Endothelial cell of umbilical vein (primary cell): ENCODE measurements at regions not wholly inside any gene's neighbourhood (a gene's known extent, or its start where the extent isn't known, plus 50 kb on each side); places are given as distances from the start of the nearest gene placed in this dataset.

Experiments
- BruUV-seq: library from RNA; stranded (reverse); fragments of 400-500 nt; replicated peaks from 2 replicates; lab custom pipeline; 2021; lab: Mats Ljungman, UMichigan
- CTCF ChIA-PET: fragments of 300-600, 350-600 bp; sonication (Branson Sonifier 250); formaldehyde crosslinking; loops from one replicate; lab custom pipeline; 2021; ENCODE audit warnings: antibody characterized with exemption, inconsistent platforms; lab: Charles Lee
- POLR2A ChIA-PET: fragments of 300-600, 350-600 bp; sonication (Branson Sonifier 250); formaldehyde crosslinking; loops from one replicate; lab custom pipeline; 2021; ENCODE audit warnings: antibody characterized with exemption, inconsistent platforms; lab: Charles Lee
- DNase-seq: peaks from one replicate; pipeline ENCODE4 v3.0.0-alpha.2; 2011; ENCODE audit warnings: low read depth, low spot score
- FAIRE-seq: peaks from 2 replicates; lab custom pipeline; 2011; peaks lifted over from hg19 to GRCh38; lab: Jason Lieb, UNC
- H2AFZ ChIP-seq: 2 replicates; pipeline ENCODE4 v1.6.0; 2012; ENCODE audit warnings: low read depth, low read length, control low read depth, inconsistent platforms
- H3K27ac ChIP-seq: 2 replicates; pipeline ENCODE4 v1.5.1; 2011; ENCODE audit warnings: low read depth, mild to moderate bottlenecking, control low read depth, low read length, moderate library complexity; ENCODE audit not compliant: insufficient read depth
- H3K27me3 ChIP-seq, 2 experiments: 2 replicates each; pipeline versions ENCODE4 v1.6.0 to v1.6.1; 2011; ENCODE audit warnings: low read length in 2 of 2, mixed read lengths in 1 of 2; ENCODE audit not compliant: control insufficient read depth in 2 of 2, insufficient read depth in 2 of 2
- H3K36me3 ChIP-seq, 2 experiments: 2 replicates in 1 of 2; 3 replicates in 1 of 2; pipeline ENCODE4 v1.5.1; 2011; ENCODE audit warnings: low read length in 2 of 2, mild to moderate bottlenecking in 1 of 2, moderate library complexity in 1 of 2; ENCODE audit not compliant: control insufficient read depth in 2 of 2, insufficient read depth in 2 of 2; ENCODE audit errors: extremely low read depth in 1 of 2
- H3K4me1 ChIP-seq: 3 replicates; pipeline ENCODE4 v1.5.1; 2011; ENCODE audit warnings: mild to moderate bottlenecking, low read length; ENCODE audit not compliant: control insufficient read depth, insufficient read depth; ENCODE audit errors: extremely low read depth
- H3K4me2 ChIP-seq: 2 replicates; pipeline ENCODE4 v1.6.1; 2011; ENCODE audit warnings: low read length, control low read depth, mixed read lengths; ENCODE audit not compliant: insufficient read depth
- H3K4me3 ChIP-seq, 3 experiments: fragments of 200-600 bp in 1 of 3; sonication (generic), shearing (Covaris generic) in 1 of 3; replicated peaks in 1 of 3; 2 replicates each; pipeline ENCODE4 v1.5.1; 2011 to 2016; ENCODE audit warnings: control low read depth in 3 of 3, low read length in 3 of 3, mild to moderate bottlenecking in 2 of 3, inconsistent platforms in 1 of 3, low read depth in 1 of 3, moderate library complexity in 1 of 3; ENCODE audit not compliant: insufficient read depth in 1 of 3
- H3K79me2 ChIP-seq: 2 replicates; pipeline ENCODE4 v1.6.0; 2012; ENCODE audit warnings: low read length, inconsistent platforms; ENCODE audit not compliant: control insufficient read depth, insufficient read depth
- H3K9ac ChIP-seq: replicated peaks from 2 replicates; pipeline ENCODE3; 2011; ENCODE audit warnings: low read length, control low read depth; ENCODE audit not compliant: insufficient read depth; ENCODE audit errors: extremely low read depth
- H3K9me1 ChIP-seq: replicated peaks from 3 replicates; pipeline ENCODE4 v1.6.0; 2011; ENCODE audit warnings: mild to moderate bottlenecking, low read length; ENCODE audit not compliant: control insufficient read depth, insufficient read depth; ENCODE audit errors: extremely low read depth
- H3K9me3 ChIP-seq: replicated peaks from 2 replicates; pipeline ENCODE4 v1.5.1; 2012; ENCODE audit warnings: low read length, inconsistent platforms; ENCODE audit not compliant: control insufficient read depth, insufficient read depth
- H4K20me1 ChIP-seq: replicated peaks from 2 replicates; pipeline ENCODE3; 2011; ENCODE audit warnings: mild to moderate bottlenecking, low read length; ENCODE audit not compliant: control insufficient read depth, insufficient read depth; ENCODE audit errors: extremely low read depth
- EZH2 ChIP-seq: IDR thresholded peaks from 2 replicates; pipeline ENCODE4 v1.6.1; 2012; ENCODE audit warnings: borderline replicate concordance, low read depth, mild to moderate bottlenecking, moderate library complexity, low read length, inconsistent platforms; ENCODE audit not compliant: severe bottlenecking
- FOS ChIP-seq: IDR thresholded peaks from 2 replicates; pipeline ENCODE4 v1.6.1; 2011; ENCODE audit warnings: mild to moderate bottlenecking, low read length, moderate library complexity, borderline replicate concordance; ENCODE audit not compliant: insufficient read depth
- GATA2 ChIP-seq: IDR thresholded peaks from 2 replicates; pipeline ENCODE4 v1.7.0; 2011; ENCODE audit warnings: low read depth, mild to moderate bottlenecking, moderate library complexity, mixed read lengths, low read length; ENCODE audit not compliant: insufficient read length, insufficient read depth
- MYC ChIP-seq: IDR thresholded peaks from one replicate; pipeline ENCODE4 v1.6.1; 2011; ENCODE audit warnings: mild to moderate bottlenecking, low read depth, low read length
- POLR2A ChIP-seq: IDR thresholded peaks from 2 replicates; pipeline ENCODE4 v1.6.1; 2012; ENCODE audit warnings: low read depth, mild to moderate bottlenecking, control low read depth, low read length
- POLR2AphosphoS5 ChIP-seq: IDR thresholded peaks from 2 replicates; pipeline ENCODE4 v1.6.1; 2012; ENCODE audit warnings: low read depth, mild to moderate bottlenecking, control low read depth, low read length, moderate library complexity; ENCODE audit not compliant: insufficient read depth
- dilution Hi-C: fragments of 300-500 bp; cut with MboI; formaldehyde crosslinking; loops from one replicate; pipeline ENCODE4 v1.15.0; 2019; ENCODE audit warnings: low sequenced_read_pairs; ENCODE audit not compliant: extremely low pct_ligation_motif_present
- intact Hi-C: fragments of 100-400 bp; cut with micrococcal nuclease; formaldehyde crosslinking; loops from one replicate; pipeline ENCODE4 v1.10.0; 2022
- TF ChIP-seq, protein P1 (sequence below), 2 donors: IDR thresholded peaks; 1 replicate in 1 of 2; 2 replicates in 1 of 2; pipeline ENCODE4 v1.5.1; 2011; ENCODE audit warnings: low read length in 2 of 2, mild to moderate bottlenecking in 2 of 2, moderate library complexity in 2 of 2, control low read depth in 1 of 2, inconsistent platforms in 1 of 2, low read depth in 1 of 2; ENCODE audit not compliant: insufficient read depth in 1 of 2; ENCODE audit errors: extremely low read depth in 1 of 2
- TF ChIP-seq, protein P2 (sequence below): IDR thresholded peaks from 2 replicates; pipeline ENCODE4 v1.6.1; 2011; ENCODE audit not compliant: insufficient read depth, insufficient read length

DNA sequence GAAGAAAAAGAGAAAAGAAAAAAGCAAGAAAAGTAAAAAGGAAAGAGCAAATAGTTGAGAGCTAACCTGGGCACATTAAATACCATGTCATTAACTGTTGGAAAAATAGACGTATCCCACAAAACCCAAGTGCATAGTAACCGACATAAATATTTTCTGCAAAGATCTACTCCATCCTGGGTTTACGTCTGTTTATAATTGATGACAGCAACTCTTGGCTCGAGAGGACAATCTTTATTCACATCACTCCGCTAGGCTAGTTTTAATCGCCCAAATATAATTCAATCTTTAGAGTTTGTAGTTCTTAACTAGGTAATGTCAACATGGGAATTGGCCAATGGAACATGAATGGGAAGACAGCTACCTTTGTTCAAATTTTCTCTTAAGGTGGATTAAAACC, 321.7 kb upstream of the TNC start:
- Histone ChIP-seq H3K4me1 (no peaks in the 10 kb centered on the region), H3K79me2 (no peaks in the 10 kb centered on the region), H4K20me1 (no peaks in the 10 kb centered on the region), H3K9ac (no peak overlapping the region), H3K36me3 (no peaks in the 10 kb centered on the region), H3K27me3 (no peaks in the 10 kb centered on the region), H3K27ac (no peak overlapping the region), H2AFZ (no peak overlapping the region), H3K9me3 (peaks cover 3% of the 10 kb centered on the region), H3K9me1 (no peaks in the 10 kb centered on the region), H3K4me2 (no peak overlapping the region), H3K4me3 (no peak overlapping the region)
- no peak for FAIRE-seq
- no peak for DNase-seq
- no TSS peak for BruUV-seq
- CTCF ChIA-PET: no interaction called here
- TF ChIP-seq, protein P1, sequence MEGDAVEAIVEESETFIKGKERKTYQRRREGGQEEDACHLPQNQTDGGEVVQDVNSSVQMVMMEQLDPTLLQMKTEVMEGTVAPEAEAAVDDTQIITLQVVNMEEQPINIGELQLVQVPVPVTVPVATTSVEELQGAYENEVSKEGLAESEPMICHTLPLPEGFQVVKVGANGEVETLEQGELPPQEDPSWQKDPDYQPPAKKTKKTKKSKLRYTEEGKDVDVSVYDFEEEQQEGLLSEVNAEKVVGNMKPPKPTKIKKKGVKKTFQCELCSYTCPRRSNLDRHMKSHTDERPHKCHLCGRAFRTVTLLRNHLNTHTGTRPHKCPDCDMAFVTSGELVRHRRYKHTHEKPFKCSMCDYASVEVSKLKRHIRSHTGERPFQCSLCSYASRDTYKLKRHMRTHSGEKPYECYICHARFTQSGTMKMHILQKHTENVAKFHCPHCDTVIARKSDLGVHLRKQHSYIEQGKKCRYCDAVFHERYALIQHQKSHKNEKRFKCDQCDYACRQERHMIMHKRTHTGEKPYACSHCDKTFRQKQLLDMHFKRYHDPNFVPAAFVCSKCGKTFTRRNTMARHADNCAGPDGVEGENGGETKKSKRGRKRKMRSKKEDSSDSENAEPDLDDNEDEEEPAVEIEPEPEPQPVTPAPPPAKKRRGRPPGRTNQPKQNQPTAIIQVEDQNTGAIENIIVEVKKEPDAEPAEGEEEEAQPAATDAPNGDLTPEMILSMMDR (IDR thresholded peaks at IDR 0.05; ENCODE audit: extremely low read depth in 1 of 2, insufficient read depth in 1 of 2, low read depth in 1 of 2, low read length in 2 of 2): no peak
- TF ChIP-seq GATA2 (no peak), POLR2A (no peak), EZH2 (no peak), FOS (no peak), MYC (no peak), POLR2AphosphoS5 (no peak)
- TF ChIP-seq, protein P2, sequence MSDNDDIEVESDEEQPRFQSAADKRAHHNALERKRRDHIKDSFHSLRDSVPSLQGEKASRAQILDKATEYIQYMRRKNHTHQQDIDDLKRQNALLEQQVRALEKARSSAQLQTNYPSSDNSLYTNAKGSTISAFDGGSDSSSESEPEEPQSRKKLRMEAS: no peak
- POLR2A ChIA-PET: no interaction called here
- dilution Hi-C loops (no loop called here), intact Hi-C loops (no loop called here)
